Activated naive CD8-positive, alpha-beta T cell treated with anti-CD3 and anti-CD28 coated beads, Interleukin-2, amount 50 U/mL, for 16 hours (primary cell): ENCODE measurements at regions not wholly inside any gene's neighbourhood (a gene's known extent, or its start where the extent isn't known, plus 50 kb on each side); places are given as distances from the start of the nearest gene placed in this dataset.

ENCODE experiments used
- DNase-seq: peaks from one replicate; pipeline ENCODE4 v3.0.0-alpha.2; 2020; ENCODE audit warnings: low read depth, low spot score

DNA sequence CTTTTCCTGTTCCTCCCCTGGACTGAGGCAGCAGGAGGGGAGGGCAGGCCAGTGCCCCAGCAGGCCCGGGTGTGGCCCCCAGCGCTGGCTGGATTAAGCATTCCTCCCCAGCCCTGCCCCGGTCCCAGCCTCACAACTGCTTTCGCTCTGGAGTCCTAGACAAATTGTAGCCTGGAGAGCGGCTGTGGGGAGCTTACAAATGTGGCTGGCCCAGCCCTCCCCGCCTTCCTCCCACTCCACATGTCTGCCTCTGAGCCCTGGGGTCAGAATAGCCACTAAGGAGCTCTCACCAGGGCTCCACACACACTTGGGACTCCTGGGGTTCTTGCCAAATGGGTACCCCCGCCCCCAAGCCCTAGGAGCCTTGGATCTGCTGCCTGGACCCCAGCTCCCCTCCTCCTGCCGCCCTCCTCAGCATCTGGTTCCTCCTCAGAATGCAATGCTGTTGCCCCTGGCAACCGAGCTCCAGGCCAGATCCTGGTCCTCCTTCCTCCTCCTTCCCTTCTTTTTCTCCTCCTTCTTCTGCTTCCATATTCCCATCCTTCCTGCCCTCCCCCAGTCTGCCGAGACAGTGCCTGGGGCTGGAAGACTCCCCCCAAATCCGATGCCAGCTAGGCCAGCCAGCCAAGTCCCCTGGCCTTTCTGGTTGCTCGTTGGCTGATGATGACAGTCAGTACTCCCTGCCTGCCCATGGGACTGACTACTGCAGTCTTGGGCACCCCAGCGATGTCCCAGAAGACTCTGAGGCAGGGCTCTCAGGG, 91.1 kb downstream of the LINGO1 start:
- DNase-seq = no peak

DNA sequence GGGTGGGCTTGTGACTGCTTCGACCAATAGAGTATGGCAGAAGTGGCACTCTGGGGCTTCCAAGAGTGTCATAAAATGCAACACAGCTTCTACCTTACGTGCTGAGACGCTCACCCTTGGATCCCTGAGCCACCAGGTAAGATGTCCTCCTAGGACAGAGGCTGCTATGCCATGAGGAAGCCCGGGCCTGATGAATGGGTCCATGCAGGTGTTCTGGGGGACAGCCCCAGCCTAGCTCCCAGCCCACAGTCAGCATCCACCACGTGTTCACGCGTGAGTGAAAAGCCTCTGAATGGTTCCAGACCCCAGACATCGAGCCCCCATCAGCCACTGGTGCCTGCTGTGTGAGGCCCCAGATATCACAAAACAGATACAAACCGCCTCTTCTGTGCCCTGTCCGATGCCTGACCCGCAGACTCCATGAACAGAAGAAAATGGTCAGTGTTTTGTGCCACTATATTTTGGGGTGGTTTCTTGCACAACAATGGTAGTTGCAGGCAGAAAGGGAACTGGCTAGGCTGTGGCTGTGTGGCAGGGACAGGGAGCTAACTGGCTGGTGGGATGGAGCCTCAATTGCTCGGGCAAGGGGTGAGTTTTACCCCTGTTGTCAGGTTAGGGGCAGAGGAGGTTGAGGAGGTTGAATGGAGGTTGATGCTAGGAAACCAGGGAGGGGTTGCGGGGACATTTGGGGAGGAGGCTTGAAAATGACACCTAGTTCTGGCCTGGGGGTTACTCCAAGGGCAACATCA, 92.2 kb downstream of the LINGO1 start:
- DNase-seq = no peak

DNA sequence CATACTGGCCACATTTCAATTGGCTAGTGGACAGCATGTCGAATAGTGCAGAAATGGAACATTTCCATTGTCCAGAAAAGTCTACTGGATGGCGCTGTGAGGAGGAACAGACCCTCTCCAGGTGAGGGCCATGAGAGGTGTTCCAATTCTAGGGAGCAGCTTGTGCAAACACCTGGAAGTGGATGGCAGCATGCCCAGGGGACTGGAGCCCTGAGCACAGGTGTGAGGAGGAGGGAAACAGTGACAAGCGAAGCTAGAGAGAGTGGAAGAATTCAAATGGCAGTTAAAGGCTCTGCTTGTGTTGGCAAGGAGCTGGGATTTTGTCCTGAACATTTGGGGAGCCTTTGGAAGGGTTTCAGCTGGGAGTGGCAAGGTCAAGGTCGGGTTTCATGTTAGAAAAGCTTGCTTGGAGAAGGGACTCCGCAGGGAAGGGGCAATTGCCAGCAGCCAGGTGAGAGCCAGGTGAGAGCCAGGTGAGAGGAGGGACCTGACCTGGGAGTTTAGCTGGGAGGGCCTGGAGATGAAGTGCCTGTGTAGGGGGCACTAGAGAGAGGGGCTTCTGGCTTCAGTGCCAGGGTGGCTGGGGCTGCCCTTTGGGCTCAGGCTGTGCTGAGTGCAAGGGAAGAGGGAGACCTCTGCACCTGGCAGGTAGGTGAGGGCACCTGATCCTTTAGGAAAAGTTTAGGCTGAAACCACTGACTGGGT, 93.8 kb downstream of the LINGO1 start:
- no peak for DNase-seq

DNA sequence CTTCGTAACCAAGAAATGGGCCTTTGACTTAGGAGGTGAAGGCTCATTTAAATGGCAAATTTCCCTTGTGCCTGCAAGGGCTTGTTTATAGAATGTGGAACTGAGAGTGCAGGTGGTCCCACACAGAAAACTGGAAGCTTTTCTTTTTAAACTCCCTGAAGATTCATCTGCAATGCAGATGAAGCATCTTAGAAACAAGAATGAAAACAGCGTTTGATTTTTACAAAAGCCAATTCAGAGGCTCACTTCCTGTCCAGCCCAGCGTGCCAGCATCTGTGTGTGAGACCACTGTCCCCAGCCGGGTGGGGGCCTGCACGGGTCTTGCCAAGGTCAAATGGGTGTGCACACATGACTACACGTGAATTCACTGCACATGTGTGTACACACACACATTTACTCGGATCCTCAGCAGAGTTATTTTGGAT, 94.7 kb downstream of the LINGO1 start:
- no peak for DNase-seq

DNA sequence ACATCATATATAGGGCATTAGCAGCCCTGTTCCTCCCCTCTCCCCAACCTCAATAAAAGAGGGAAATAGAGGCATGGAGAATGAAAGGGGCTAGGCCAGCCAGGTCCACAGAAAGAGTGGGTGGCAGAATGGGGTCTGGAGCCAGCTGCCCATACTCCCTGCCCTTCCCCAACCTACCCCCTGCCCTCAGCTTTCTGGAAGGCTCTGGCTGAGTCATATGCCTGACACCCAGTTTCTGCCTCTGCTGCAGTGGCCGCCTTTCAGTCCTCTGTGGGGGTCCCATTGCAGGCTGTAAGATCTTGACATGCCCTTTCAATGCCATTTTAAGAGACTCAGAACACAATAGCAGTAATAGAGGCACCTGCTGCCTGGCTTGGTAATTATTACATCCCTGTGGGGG, 95.7 kb downstream of the LINGO1 start:
- DNase-seq = no peak

DNA sequence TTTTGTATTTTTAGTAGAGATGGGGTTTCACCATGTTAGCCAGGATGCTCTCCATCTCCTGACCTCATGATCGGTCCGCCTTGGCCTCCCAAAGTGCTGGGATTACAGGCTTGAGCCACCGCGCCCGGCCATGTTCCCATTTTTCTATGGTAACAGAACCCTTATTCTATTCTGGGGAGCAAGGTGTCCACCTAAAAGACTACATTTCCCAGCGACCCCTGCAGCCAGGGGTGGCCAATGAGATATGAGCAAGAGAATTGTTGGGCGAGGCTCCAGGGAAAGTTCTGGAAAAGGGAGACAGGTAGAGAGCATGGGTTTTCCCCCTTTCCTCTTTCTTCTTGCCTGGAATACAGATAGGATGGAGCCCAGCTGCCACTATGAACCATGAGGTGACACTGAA, 96.9 kb downstream of the LINGO1 start:
- no peak for DNase-seq
